HG03469 (cell line): ENCODE measurements at regions not wholly inside any gene's neighbourhood (a gene's known extent, or its start where the extent isn't known, plus 50 kb on each side); places are given as distances from the start of the nearest gene placed in this dataset.

Source experiments
- ATAC-seq: cut with Tn5 transposase; IDR thresholded peaks from one replicate; pipeline ENCODE4 v1.9.1; 2021; ENCODE audit warnings: mild to moderate bottlenecking, moderate library complexity, moderate number of reproducible peaks; ENCODE audit not compliant: unreplicated experiment

DNA sequence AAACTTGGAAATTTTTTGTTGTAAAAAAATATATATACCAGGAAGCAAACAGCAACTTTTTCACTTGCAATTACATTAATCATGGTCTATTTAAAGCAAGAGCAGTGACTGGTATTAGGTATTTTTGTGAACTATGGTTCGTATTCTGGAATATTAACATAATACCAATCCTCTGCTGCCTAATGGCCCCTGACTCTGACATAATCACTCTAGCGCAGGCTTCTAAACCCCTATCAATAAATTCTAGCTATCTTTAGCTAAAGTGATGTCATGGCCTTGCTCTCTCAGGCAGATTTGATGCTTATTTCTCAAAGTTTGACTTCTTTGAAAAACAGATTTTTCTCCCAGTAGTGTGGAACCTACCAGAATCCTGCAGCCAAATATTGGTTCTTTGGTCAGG lies 808.3 kb downstream of the VGLL3 start:
- ATAC-seq = no peak

DNA sequence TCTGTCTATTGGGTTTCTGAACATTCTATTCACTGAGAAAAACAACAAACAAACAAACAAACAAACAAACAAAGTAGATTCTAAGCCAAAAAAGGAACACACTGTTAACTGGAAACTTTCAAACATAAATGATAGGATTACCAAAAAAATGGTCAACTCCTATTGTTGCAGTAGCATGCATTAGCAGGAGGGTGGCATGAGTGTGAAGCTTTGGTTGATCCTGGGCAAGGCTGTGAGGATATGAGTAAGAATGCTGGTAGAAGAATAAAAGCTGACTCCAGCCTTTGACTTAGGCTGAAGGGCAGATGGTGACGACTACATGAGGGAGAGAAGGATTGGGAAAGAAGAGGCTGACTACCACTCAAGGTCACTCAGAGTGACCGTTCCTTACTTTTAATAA lies 810.3 kb downstream of the VGLL3 start:
- no peak for ATAC-seq

DNA sequence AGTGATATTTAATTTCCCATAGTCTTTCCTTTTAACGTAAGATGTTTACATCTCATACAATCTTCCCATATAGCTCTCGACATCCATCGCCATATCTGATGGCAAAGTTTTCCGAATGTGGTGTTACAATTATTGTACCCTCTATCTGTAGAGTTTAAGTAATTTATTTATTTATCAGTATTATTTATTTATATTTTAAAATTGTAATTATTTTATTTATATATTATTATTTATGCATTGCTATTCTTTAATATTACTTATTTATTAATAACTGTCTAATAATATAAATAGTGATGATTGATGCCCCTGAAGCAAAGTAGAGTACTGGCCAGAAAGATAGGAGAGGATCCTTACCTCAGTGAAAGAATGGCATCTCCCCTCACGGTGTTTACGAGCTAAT lies 812.9 kb downstream of the VGLL3 start:
- ATAC-seq = no peak

DNA sequence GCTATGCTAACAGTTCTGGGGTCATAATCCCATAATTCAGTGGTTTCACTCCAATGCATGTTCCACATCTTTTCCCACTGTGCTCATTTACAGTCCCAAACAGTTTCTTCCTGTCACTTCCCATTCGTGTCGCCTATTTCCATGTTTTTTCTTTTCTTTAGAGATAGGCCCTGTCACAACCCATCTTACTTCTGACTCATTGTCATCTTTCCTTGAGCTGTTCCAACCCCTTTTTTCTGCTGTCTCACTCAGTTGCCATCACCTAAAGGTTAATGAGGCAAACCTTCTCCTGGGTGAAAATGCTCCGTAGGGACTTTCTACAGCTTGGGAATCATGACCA lies 814.5 kb downstream of the VGLL3 start:
- ATAC-seq = no peak

DNA sequence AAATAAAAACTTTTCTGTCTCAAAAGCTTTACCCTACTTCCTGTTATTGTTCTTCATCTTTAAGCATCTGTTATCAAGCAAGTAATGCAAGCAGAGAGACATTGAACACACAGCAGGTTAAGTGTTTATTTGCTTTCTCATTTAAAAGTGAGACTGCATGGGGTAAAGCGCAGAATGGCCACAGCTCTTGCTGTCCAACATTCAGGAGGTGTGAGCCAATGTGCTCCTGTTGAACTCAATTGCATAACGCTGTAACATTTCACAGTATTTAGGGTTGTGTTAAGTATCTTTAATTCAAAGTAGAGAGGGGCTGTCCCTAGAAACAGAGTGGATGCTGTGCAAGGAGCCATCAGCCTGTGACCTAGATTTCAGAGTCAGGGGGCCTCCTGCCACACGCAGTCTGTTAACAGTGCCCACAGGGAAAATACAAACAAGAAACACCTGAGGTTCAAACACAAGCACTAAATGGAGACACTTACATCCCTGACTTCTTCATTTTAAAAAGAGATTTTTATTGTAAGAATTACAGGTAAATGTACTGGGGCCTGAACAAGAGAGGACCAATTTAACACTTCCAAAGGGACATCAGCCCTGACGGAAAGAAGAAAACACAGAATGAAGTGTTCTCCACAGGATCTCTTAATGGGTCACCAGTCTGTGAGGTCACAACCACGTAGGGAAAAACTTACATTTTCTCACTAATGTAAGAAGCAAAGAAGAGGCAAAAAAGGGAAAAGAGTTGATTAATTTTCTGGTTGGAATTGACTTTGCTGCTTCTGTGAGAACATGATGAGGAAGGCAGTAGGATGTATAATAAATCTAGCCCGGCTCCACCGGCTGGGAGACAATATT lies 815.1 kb downstream of the VGLL3 start:
- no peak for ATAC-seq

DNA sequence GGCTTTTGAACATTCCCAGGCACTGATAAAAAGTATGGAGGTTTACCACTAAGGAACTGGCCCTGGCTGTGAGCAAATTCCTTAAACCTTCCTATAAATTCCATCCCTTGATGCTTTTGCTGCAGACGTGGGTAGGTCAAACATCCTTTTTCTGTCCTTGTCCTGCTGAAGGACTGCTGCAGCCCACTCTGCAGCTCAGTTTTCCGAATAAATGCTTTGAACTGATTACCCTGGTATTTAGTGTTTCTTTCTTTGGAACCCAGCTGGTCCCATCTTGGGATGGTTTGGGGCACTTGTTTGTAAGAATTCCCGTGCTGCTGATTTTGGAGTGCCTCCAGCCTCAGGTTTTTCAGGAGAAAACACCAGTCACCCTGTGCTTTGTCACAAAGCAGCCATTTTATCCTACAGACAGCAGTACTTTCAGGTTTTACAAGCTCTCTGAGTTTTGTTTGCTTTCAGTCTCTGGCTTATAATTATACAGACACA lies 815.9 kb downstream of the VGLL3 start:
- no peak for ATAC-seq

DNA sequence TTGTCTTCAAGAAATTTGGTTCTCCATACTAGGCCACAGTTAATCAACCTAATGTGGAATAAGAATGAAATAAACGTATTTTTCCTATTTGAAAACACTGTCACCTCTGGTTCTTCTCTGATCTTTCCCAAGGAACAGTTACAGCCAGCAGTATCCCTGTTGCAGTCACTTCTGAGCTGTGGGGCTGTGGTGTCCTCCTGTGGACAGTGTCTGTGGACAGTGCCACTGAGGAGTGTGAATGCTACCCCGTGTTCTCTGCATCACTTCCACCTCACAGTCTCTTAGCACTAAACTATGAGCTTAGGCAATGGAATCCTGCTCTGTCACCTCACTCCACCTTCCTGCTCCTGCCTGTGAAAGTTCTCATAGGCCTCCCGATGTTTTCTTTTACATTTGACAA lies 817.5 kb downstream of the VGLL3 start:
- no peak for ATAC-seq

DNA sequence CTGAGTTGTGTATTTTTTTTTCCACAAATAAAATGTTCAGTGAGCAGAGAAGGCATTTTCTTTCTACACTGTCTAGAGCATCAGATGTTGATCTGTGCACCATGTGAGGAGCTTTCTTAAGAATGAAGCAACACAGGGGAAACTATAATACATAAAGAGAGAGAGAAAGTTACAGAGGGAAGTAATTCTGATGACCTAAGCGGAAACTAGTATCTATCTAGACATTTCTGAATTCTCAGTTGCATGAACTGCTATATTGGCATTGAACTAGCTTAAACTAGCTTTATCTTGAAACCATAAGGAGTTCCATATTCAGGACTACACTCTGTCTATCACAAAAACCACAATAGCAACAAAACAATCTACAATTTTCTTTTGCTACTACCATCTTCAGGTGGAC lies 822.4 kb downstream of the VGLL3 start:
- ATAC-seq = no peak

DNA sequence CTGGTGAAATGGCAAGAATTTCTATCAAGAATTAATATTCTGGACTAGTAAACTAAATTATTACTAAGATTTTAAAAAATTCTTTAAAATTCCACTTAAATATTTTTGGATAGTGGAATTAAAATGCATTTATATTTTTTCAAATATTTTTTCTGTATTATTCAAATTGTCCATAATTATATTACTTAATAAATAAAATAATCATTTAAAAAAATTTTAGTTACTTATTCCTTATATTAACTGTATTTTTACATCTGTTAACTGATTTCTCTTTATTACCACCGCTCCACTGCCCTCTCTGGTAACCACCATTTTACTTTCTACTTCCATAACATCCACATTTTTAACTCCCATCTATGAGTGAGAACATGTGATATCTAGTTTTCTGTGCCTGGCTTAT lies 828.4 kb downstream of the VGLL3 start:
- no peak for ATAC-seq

DNA sequence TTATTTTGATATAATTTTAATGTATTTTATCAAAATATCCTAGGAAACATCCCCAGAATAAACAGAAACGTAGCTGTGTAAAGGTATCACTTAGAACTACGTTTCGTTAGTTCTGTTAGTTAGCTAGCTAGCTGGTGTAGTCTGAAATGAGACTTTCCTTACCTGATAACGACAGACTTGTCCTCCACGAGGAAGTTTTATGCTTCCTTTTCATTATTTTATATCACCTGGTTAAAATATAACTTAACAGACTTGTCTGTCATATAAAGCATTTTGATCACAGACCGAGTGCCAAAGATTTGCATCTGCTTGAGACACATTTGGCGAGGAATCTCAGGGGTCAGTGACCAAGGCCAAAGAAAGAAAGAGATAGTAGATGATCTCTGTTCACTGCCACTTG lies 829.5 kb downstream of the VGLL3 start:
- no peak for ATAC-seq

DNA sequence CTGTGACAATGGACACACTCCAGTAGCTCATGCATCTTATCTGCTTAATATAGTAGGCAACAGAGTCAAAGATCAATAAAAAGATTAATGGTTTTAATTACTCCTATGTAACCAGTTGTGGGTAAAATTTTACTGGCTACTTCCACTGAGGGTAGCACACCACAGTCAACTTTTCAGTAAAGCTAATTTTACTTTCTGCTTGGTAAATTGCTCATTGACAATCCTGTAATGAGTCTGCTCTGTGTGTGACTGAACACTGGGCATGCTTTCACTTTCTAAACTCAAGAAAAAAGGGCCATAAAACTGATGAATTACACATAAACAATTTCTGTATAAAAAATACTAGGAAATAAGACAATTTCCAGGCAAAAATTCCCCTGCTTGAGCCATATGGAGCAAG lies 838.3 kb downstream of the VGLL3 start:
- no peak for ATAC-seq

DNA sequence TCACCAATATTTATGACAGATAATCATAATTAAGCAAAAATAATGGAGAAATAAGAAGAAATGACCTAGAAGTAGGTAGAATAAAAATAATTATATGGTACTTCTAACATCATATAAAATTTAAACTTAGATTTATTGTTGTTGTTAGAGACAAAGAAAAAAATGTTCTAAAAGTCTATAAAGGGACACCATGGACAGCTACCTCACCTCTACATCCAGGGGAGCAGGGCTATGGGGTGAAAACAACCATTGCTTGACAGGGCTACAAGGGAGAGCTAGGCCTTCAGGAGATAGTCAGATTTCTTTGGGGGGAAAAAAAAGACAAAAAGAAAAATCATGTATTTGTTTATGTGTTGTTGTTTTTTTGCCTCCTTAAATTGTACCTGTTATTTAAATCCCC lies 841.9 kb downstream of the VGLL3 start:
- no peak for ATAC-seq

DNA sequence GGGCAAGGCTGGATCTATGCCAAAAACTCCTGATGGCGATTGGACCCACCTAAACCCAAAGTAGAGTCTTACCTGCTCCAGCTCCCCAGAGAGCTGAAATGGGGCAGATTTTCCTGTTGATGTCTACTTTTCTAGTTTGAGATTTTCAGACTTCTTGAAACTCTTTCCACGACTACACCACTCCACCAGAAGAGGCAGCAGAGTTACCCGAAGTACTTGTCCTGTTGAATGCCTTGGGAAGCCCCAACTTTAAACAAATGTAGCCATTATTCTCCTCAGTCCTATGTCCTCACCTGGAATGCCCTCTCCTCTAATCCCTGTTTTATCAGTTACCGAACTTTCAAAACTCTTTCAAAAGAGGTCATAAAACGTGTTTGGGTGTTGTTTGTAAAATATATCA lies 843.8 kb downstream of the VGLL3 start:
- ATAC-seq = no peak

DNA sequence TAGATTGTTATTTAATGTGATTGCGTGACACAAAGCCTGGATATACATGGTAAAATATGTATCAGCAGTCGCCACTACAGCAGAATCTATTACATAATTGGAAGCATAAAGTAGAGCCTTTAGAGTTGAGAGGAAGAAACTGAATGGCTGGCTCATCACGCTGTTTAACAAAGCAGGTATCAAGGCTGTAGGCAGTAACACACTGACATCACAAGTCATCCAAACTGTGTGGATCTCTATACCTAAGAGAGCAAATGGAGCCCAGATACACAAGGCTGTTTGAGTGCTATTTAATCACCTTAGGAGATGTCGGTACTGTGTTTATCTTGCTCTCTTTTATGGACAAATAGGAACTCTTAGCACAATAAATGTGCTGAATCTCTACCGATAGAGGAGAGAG lies 864.4 kb downstream of the VGLL3 start:
- ATAC-seq = no peak
